PC-9 (cell line): ENCODE measurements at regions not wholly inside any gene's neighbourhood (a gene's known extent, or its start where the extent isn't known, plus 50 kb on each side); places are given as distances from the start of the nearest gene placed in this dataset.

ENCODE experiments used
- BruUV-seq: library from RNA; stranded (reverse); fragments of 400-500 nt; replicated peaks from 2 replicates; lab custom pipeline; 2021; lab: Mats Ljungman, UMichigan
- CTCF ChIA-PET: fragments of 300-600 bp; sonication (Branson Sonifier 250); formaldehyde crosslinking; loops from one replicate; lab custom pipeline; 2022; ENCODE audit warnings: antibody characterized with exemption; lab: Charles Lee
- POLR2A ChIA-PET: fragments of 300-600 bp; sonication (Branson Sonifier 250); formaldehyde crosslinking; loops from one replicate; lab custom pipeline; 2022; ENCODE audit warnings: antibody characterized with exemption; ENCODE audit not compliant: unreplicated experiment; lab: Charles Lee
- DNase-seq, 2 experiments: peaks; one replicate each; pipeline versions ENCODE4 v3.0.0 to v3.0.0-alpha.2; 2015 to 2022; ENCODE audit warnings: mixed read lengths in 1 of 2
- H2AFZ ChIP-seq: fragments of 200-600 bp; sonication (generic); 2 replicates; pipeline ENCODE4 v1.8.1; 2017; ENCODE audit warnings: antibody characterized with exemption
- H3F3A ChIP-seq: fragments of 200-600 bp; sonication (generic); 2 replicates; pipeline ENCODE4 v1.8.1; 2017; ENCODE audit warnings: antibody characterized with exemption, mild to moderate bottlenecking, low read depth; ENCODE audit not compliant: insufficient read depth
- H3K27ac ChIP-seq: fragments of 200-600 bp; sonication (generic); 2 replicates; pipeline ENCODE4 v1.6.1; 2016; ENCODE audit warnings: mixed run types
- H3K27me3 ChIP-seq: fragments of 200-600 bp; sonication (generic); 2 replicates; pipeline ENCODE4 v1.6.1; 2016; ENCODE audit warnings: low read depth, mixed run types; ENCODE audit not compliant: insufficient read depth
- H3K36me3 ChIP-seq: fragments of 200-600 bp; sonication (generic); 2 replicates; pipeline ENCODE4 v1.6.1; 2016; ENCODE audit warnings: low read depth, mixed run types
- H3K4me1 ChIP-seq: fragments of 200-600 bp; sonication (generic); replicated peaks from 2 replicates; pipeline ENCODE4 v1.6.1; 2016; ENCODE audit warnings: mixed run types; ENCODE audit not compliant: insufficient read depth
- H3K4me2 ChIP-seq: fragments of 200-600 bp; sonication (generic); 2 replicates; pipeline ENCODE4 v1.6.1; 2017; ENCODE audit warnings: mixed run types
- H3K4me3 ChIP-seq: fragments of 200-600 bp; sonication (generic); 2 replicates; pipeline ENCODE4 v1.6.1; 2016; ENCODE audit warnings: mixed run types
- H3K79me2 ChIP-seq: fragments of 200-600 bp; sonication (generic); 2 replicates; pipeline ENCODE4 v1.6.1; 2017; ENCODE audit warnings: low read depth, mixed run types
- H3K9me2 ChIP-seq: fragments of 200-600 bp; sonication (generic); 2 replicates; pipeline ENCODE4 v1.8.1; 2017; ENCODE audit warnings: mild to moderate bottlenecking; ENCODE audit not compliant: insufficient read depth
- H3K9me3 ChIP-seq: fragments of 200-600 bp; sonication (generic); 2 replicates; pipeline ENCODE4 v1.8.1; 2016; ENCODE audit warnings: low read depth; ENCODE audit not compliant: insufficient read depth
- H4K20me1 ChIP-seq: fragments of 200-600 bp; sonication (generic); 2 replicates; pipeline ENCODE4 v1.8.1; 2017; ENCODE audit not compliant: insufficient read depth
- EZH2 ChIP-seq: fragments of 200-600 bp; sonication (generic); IDR thresholded peaks from 2 replicates; pipeline ENCODE4 v1.8.0; 2017; ENCODE audit warnings: antibody characterized with exemption, low read depth
- intact Hi-C: fragments of 100-400 bp; cut with micrococcal nuclease; formaldehyde crosslinking; loops from one replicate; pipeline ENCODE4 v1.10.0; 2022; ENCODE audit not compliant: unreplicated experiment
- TF ChIP-seq, protein P1 (sequence below): fragments of 200-600 bp; sonication (generic); conservative IDR thresholded peaks from 2 replicates; pipeline ENCODE4 v1.6.1; 2017; ENCODE audit warnings: mixed run types, antibody characterized with exemption, mild to moderate bottlenecking, moderate library complexity

DNA sequence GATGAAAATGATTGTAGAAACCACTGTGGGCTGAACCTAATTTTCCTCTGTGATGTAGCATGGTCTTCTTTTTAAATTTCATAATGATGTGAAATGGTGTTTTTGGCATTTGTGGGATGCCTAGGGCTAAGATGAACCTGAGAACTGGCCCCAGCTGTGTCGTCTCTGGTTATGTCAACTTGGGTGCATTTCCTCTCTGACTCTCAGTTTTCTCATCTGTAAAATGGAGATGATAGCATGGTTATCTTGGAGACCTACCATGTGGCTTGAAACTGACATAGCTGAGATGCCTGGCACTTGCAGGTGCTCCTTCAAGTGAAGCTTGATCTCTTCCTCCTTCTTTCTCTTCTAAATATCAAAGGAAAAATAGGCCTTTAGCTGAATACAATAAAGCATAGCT, 77.8 kb downstream of the BOD1 start:
- DNase-seq, result no peak
- BruUV-seq, result no TSS peak
- Histone ChIP-seq H3K9me3 (0 out of 2 replicates have a peak, but pooled peaks cover 3% of the 10 kb centered on the region), H3K4me1 (peaks cover 13% of the 10 kb centered on the region; the same call in 1 of the 2 replicates), H3K27me3 (no peaks in the 10 kb centered on the region), H3K4me3 (no peak overlapping the region), H3K4me2 (no peak overlapping the region), H4K20me1 (no peaks in the 10 kb centered on the region), H3K79me2 (no peaks in the 10 kb centered on the region), H3K9me2 (no peaks in the 10 kb centered on the region), H3F3A (no peaks in the 10 kb centered on the region; the same call in 1 of the 2 replicates), H3K27ac (no peak overlapping the region), H2AFZ (no peak overlapping the region), H3K36me3 (no peaks in the 10 kb centered on the region)
- ChIA-PET CTCF (no interaction called here), POLR2A (no interaction called here)
- intact Hi-C loops, result no loop called here
- TF ChIP-seq EZH2, result no peak
- TF ChIP-seq, protein P1, sequence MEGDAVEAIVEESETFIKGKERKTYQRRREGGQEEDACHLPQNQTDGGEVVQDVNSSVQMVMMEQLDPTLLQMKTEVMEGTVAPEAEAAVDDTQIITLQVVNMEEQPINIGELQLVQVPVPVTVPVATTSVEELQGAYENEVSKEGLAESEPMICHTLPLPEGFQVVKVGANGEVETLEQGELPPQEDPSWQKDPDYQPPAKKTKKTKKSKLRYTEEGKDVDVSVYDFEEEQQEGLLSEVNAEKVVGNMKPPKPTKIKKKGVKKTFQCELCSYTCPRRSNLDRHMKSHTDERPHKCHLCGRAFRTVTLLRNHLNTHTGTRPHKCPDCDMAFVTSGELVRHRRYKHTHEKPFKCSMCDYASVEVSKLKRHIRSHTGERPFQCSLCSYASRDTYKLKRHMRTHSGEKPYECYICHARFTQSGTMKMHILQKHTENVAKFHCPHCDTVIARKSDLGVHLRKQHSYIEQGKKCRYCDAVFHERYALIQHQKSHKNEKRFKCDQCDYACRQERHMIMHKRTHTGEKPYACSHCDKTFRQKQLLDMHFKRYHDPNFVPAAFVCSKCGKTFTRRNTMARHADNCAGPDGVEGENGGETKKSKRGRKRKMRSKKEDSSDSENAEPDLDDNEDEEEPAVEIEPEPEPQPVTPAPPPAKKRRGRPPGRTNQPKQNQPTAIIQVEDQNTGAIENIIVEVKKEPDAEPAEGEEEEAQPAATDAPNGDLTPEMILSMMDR, result no peak

DNA sequence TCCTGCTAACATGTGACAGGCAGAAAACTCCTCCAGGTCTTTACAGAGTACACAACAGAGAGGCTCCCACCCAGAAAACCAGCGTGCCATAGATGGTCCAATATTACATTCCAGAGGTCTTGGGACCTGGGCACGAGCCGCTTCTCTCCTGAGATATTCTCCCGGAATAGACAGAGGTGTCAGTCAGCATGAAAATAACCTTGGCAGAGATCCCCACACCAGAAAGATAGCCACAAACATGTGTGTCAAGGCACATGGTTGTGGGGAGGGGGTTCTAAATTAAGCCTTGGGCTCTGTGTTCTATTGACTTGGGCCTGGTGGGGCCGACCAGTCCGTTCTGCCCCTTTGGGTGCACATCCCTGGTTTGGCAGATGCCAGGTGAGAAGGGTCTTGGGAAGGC, 78.4 kb downstream of the BOD1 start:
- Histone ChIP-seq H3K27me3 (no peaks in the 10 kb centered on the region), H3K4me3 (no peak overlapping the region), H3K4me2 (no peak overlapping the region), H3K36me3 (no peaks in the 10 kb centered on the region), H2AFZ (no peak overlapping the region), H3K9me3 (0 out of 2 replicates have a peak, but pooled peaks cover 3% of the 10 kb centered on the region), H3F3A (no peaks in the 10 kb centered on the region; the same call in 1 of the 2 replicates), H3K79me2 (no peaks in the 10 kb centered on the region), H3K27ac (no peak overlapping the region), H3K4me1 (peaks cover 13% of the 10 kb centered on the region; the same call in 1 of the 2 replicates), H4K20me1 (no peaks in the 10 kb centered on the region), H3K9me2 (no peaks in the 10 kb centered on the region)
- DNase-seq, result no peak
- ChIA-PET CTCF (no interaction called here), POLR2A (no interaction called here)
- TF ChIP-seq, protein P1, result no peak
- no peak for TF ChIP-seq EZH2
- no TSS peak for BruUV-seq
- intact Hi-C loops, result no loop called here

DNA sequence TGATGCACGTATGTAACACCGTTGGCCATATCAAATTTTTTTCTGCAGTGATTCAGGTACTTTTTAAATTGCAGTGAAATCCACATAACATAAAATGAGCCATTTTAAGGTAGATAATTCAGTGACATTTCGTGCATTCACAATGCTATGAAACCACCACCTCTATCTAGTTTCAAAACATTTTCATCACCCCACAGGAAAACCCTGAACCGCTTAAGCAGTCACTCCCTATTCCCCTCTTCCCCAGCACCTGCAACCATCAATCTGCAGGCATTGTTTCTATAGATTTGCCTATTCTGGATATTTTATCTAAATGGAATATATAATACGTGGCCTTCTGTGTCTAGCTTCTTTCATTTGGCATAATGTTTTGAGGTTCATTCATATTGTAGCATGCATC, 79.2 kb downstream of the BOD1 start:
- no peaks in the 10 kb centered on the region for H3K79me2 ChIP-seq
- 0 out of 2 replicates have a peak, but pooled peaks cover 3% of the 10 kb centered on the region for H3K9me3 ChIP-seq
- H4K20me1 ChIP-seq, result no peaks in the 10 kb centered on the region
- no peaks in the 10 kb centered on the region for H3K9me2 ChIP-seq
- no peak for TF ChIP-seq EZH2
- TF ChIP-seq, protein P1, result no peak
- H3K27me3 ChIP-seq, result no peaks in the 10 kb centered on the region
- no peak overlapping the region for H2AFZ ChIP-seq
- BruUV-seq, result no TSS peak
- peaks cover 13% of the 10 kb centered on the region; the same call in 1 of the 2 replicates for H3K4me1 ChIP-seq
- H3K4me2 ChIP-seq, result no peak overlapping the region
- POLR2A ChIA-PET, result no interaction called here
- H3K27ac ChIP-seq, result no peak overlapping the region
- DNase-seq, result no peak
- H3K4me3 ChIP-seq, result no peak overlapping the region
- intact Hi-C loops, result no loop called here
- no peaks in the 10 kb centered on the region for H3K36me3 ChIP-seq
- CTCF ChIA-PET, result interaction anchor here (0.6 kb wide), 1 partner anchor 33 kb away, joined by 4 read pairs; no protein-coding TSS in a partner anchor
- H3F3A ChIP-seq, result no peaks in the 10 kb centered on the region; the same call in 1 of the 2 replicates
